HG03066 (cell line): ENCODE measurements at regions not wholly inside any gene's neighbourhood (a gene's known extent, or its start where the extent isn't known, plus 50 kb on each side); places are given as distances from the start of the nearest gene placed in this dataset.

Experiments used
- ATAC-seq: cut with Tn5 transposase; IDR thresholded peaks from one replicate; pipeline ENCODE4 v1.9.1; 2021; ENCODE audit warnings: low read depth; ENCODE audit not compliant: unreplicated experiment

DNA sequence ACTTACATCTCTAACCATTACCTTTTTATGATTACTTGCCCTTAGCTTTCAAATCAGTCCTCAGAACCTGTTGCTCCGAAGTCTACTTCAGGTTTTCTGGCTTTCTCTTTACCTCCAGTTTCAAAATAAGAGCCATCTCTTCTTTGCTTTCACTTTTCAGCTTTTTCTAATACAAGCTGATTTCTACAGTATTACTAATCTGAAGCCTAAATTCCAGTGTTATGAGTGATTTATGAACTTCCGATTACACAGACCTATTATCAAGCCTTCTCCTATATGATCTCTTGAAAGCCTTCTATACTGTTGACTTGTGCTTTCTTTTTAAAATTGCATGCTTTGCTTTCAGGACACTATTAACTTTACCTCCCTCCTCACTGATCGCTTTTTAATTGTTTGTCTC, 1307.8 kb upstream of the CELF2 start:
- no peak for ATAC-seq

DNA sequence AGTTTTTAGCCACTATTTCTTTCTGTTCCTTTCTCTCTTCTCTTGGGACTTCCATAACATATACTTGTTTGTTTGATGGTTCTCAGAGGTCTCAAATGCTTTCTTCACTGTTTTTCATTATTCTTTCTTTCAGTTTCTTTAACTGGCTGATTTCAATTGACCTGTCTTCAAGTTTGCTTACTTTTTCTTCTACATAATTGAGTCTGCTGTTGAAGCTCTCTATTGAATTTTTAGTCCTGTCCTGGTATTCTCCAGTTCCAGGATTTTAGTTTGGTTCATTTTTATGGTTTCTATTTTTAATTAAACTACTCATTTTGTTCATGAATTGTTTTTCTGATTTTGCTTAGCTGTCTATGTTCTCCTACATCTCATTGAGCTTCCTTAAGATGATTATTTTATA, 1305.3 kb upstream of the CELF2 start:
- no peak for ATAC-seq

DNA sequence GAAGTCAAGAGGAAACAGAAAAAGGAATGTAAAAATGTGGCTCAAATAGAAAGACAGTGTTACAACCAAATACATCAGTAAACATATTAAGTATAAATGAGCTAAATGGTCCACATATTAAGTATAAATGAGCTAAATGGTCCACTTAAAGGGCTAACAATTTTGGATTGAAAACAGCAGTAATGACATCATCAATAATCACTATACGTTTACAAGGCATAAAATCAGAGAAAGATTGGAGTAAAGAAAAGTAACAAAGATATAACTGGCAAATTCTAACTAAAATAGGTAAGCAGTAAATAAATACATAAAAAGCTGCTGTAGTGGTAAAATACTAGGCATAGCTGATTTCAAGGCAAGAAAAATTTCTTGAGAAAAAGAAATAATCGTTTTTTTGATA, 1298.4 kb upstream of the CELF2 start:
- no peak for ATAC-seq

DNA sequence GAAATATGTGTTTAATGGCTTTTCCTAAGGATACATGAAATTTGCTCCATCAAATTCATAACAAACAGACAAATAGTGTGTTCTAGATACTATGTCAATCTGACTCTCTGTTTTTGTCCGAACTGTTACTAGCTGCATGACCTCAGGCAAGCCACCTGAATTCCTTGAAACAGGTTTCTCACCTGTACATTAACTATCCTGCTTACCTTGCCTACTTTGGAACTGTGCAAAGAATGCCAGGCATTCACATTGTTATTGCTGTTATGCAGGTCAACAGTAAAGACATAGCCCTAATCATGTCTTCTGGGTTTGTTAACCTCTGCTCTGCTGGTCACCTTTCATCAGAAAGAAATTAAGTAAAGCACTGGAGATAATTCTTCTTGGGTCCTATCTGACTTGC, 1283.9 kb upstream of the CELF2 start:
- no peak for ATAC-seq

DNA sequence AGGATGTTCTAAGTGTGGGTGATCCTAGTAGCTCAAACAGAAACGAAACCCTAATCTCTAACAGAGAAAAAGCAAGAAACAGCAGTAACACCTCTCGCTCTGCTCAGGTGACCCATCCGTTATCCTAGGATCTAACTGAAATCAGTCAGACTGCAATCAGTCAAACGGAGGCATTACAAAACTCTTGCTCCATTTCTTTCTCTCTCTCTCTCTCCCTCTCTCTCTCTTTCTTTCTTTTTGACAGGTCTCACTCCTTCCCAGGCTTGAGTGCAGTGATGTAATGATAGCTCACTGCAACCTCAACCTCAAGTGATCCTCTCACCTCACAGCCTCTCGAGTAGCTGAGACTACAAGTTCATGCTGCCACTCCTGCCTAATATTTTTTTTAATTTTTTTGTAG, 1283.5 kb upstream of the CELF2 start:
- no peak for ATAC-seq

DNA sequence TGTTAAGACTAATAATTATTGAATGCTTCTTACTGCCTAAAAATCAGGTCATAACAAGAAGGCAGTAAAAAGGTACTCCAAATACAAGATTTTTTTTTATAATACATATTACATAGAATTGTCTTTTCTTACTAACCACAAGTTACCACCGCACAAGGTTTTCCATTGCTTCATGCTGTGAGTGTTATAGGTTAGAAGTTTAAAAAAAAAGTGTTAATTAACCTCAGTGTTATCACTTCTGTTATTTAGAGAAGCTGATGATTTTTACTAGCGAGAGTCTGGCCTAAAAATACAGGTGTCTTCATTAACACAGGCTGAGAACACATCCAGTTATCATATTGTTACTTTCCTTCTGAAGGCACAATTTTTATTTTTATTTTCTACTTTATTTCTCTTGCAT, 1281.9 kb upstream of the CELF2 start:
- no peak for ATAC-seq

DNA sequence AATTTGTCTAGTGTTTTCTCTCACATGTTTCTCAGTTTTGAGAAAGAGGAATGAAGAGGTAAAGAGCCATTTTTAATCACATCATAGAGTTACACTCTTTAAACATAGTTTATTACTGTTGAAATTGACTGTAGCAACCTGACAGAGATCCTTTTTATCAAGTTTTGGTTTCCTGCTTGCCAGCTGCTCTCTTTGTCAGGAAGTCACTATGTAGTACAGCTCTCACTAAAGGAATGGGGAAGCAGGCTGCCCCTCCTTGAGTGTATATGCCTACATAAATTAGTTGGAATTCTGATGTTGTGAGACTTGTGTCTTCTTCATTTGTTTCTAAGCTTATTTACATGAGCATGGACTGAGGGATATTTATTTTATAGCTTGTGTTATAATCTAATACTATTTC, 1274.0 kb upstream of the CELF2 start:
- no peak for ATAC-seq

DNA sequence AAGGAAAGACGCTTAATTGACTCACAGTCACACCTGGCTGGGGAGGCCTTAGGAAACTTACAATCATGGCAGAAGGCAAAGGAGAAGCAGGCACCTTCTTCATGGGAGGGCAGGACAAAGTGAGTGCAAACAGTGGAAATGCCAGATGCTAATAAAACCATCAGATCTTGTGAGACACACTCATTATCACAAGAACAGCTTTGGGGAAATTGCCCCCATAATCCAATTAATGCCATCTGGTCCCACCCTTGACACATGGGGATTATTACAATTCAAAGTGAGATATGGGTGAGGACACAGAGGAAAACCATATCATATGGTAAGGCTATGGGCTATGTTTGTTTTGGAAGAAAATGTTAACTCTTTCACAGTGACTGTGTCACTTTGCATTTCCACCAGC, 1272.5 kb upstream of the CELF2 start:
- no peak for ATAC-seq

DNA sequence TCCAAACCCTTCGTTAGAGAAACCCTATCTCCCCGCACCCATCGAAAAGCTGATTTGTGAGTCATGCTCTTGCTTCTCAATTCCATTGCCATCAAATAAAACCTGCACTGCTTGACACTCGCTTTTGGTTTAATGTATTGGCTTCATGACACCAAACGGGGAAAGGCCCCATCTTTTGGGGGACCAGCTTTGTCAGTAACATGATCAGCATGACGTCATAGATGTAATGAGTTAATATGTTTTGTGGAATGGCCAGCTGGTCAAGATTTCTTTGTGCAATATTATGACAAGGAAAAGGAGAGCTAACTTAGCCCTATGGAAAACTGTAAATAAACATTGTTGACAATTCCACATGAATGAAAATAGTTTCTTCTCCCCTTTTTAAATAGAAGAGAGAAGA, 1260.5 kb upstream of the CELF2 start:
- ATAC-seq, result no peak

DNA sequence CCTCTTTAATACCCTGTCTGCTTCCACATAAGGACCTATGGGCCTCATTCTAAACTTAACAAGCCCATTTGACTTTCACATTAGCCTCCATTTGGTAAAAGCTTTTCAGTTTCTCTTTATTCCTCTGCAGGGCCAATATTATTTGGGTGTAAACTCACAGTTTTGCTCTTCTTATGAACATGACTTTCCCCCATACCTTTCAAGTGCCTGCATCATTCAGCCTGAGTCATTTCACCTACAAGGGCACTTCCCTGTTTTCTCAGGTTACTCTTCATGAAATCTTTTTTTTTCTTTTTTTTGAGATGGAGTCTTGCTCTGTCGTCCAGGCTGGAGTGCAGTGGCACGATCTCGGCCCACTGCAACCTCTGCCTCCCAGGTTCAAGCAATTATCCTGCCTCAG, 1258.1 kb upstream of the CELF2 start:
- no peak for ATAC-seq

DNA sequence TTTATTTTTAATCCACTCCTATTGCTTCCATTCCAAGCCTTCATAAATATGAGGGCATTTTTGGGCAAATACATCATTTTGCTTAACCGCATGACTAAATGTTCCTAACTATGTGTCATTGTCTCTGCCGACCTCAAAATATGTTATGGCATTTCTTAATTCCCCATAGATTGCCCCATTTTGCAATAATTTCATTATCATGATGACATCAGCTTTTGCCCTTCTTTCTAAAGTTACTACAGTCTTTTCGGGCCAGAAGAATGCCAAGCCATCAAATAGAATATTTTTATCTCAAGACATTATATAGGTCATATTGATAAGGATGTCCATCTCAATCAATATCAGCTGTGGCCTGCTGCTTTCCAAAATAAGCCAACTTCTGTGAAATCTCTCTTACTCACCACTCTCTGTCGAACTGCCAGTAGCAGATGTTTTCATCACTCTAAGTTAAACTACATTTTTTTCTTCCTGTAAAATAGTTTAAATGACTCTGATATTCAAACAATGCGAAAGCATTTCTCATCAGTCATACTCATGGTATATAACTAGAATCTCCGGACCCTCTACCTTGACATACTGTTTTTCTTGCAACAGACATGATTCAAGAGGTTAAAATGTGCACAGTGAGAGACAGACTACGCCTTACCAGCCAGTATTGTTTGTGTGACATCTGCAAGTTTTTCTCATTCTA, 1254.6 kb upstream of the CELF2 start:
- ATAC-seq, result no peak

DNA sequence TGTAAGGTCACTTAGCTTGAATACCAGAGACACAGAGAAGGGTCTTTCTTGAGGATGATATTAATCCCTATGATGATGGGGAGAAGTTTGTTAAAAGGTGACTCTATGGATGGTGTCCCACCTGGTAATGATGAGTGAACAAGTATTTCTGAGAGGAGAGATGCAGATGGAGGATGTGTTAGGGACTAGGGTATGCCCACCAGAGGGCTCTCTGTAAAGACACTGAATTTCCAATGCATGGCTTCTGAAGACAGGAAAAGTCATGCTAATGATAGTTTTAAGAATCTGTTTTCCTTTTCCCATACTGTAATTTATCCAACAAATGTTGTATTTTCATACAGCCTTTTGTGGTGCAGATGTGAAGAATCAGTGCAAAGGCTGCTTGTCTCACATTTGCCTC, 1250.9 kb upstream of the CELF2 start:
- no peak for ATAC-seq

DNA sequence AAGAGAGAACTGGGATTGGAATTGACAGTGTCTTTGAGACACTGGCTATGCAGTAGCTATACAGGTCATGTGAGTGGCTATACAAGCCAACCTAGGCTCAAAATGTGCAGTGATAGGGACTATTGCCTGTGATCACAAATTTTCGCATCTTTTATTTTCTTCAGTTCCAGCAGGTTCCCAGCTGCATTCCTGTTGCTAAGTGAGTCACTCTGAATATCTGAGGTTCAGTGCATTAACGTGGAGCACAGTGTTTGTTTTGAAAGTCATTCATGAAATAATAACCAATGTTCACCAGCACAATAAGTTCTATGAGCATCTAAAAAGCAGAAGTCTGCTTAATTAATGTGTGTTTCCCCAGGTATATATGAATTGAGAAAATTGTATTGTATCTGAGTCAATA, 1236.0 kb upstream of the CELF2 start:
- no peak for ATAC-seq

DNA sequence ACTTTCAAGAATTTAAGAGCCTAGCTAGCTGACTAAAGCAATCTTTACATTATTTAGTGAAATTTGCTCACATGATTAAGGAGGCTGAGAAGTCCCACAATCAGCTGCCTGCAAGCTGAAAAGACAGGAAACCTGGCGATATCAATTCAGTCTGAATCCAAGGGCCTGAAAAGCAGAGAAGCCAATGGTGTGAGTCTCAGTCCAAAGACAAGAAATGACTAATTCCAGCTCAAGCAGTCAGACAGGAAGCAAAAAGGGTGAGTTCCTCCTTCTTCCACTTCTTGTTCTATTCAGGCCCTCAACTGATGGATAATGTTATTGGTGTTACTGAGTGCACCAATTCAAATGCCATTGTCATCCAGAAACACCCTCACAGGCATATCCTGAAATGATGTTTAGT, 1231.6 kb upstream of the CELF2 start:
- ATAC-seq, result no peak

DNA sequence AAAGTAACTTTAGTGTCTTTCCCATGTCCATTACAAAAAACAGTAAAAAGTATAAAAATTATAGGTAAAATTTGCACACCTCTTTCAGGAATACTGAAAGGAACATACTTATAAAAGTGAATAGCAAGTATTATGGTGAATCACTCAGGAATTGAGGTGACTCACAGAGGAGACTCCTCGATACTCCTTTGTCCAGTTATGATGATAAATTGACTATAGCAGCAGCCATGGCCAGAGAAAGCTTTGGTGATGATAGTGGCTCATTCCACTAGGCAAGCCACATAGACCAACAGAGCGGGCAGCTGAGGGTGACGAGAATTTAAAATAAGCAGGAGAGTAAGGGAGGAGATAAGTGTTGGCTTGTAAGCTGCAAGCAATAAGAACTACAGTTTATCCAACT, 1231.1 kb upstream of the CELF2 start:
- no peak for ATAC-seq

DNA sequence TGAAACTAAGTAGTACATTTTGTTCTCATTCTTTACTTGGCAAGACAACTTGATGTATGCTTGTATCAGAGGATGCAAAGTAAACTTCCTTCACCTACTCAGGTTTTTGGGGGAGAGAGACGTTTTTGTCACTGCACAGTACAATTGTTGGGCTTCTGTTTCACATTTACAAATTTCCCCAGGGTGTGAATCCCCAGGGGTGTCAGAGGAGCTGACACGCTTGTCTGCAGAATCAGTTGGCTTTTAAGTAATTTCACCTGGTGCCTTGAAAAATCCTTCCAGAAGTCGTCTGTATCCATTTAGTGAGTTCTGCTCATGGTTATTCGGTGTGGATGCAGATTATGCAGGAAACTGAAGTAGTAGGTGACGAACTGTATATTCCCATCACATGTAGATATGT, 1227.7 kb upstream of the CELF2 start:
- no peak for ATAC-seq

DNA sequence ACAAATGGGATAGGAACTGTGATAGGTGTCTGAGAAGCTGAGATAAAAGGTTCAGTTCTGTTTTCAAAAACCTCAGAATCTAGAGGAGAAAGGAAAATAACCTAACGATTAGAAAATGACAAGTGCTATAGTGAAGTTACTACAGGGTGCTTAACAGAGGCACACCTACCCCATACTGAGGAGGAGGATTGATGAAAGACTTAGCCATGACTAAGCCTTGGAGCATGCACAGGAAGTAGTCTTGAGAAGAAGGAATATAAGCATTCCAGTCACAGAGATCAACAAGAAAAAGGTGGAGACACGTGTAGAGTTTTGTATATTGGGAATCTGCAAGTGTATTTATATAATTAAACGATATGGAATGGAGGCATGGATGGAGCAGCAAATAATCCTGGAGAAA, 1225.5 kb upstream of the CELF2 start:
- ATAC-seq, result no peak

DNA sequence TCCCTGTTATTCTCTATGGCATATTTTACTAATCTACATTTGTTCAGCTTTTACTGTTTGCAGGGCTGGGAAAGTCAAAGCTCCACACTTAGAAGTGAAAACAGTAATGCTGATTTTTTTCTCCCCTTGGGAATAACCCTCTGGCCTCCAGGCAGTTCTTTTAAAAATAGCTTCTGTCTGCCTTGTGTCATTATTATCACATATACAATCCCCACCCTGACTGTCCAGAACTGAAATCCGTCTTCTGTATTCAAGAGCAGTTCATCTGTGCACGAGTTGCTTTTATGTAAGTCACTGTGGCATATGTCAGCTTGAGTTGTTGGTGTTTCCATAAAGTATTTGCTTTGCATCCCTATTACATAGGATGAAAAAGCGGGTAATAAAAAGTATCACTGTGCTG, 1221.1 kb upstream of the CELF2 start:
- ATAC-seq, result no peak

DNA sequence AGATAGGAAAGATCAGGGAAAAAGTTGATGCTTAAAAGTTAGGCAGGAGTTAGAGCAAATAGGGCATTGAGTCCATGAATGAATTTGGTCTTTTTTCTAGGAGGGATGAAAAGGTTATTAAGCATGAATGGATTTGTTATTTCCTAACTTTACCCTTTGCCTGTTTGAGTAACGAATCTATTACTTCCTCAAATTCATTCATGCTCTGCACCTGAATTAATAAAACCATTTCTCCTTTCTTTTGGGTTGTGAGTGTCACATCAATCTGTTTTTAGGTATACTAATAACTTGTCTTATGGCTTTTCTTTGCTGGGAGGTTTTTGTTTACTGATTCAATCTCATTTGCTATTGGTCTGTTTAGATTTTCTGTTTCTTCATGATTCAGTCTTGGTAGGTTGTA, 1217.7 kb upstream of the CELF2 start:
- no peak for ATAC-seq

DNA sequence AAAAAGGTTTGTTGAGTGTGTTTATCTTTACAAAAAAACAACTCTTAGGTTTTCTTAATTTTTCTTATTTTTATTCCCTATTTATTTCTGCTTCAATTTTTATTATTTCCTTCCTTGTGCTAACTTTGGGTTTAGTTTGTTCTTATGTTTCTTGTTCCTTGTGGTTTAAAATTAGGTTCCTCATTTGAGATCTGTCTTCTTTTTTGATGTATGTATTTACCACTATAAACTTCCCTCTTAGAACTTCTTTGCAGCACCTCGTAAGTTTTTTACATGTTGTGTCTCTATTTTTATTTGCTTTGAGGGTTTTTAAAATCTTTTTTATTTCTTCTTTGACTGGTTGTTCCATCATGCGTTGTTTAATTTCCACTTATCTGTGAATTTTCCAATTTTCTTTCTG, 1217.1 kb upstream of the CELF2 start:
- no peak for ATAC-seq

DNA sequence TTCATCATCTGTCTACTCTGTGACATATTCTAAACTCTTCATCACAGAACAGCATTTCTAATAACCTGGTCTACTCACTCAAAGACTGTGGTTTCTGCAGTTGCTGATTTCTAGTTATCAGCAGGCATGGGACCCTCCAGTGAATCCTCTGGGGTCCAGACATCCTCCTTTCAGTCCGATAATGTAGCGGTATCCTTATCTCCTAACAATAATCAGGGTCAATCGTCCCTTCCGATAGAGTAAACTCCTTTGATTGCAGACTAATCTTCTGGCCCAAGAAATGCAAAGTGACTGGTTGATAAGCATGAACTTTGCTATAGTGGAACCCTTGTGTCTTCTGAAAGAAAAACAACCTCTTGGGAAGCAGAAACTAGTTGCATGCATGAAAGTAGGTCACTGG, 1209.8 kb upstream of the CELF2 start:
- ATAC-seq, result no peak

DNA sequence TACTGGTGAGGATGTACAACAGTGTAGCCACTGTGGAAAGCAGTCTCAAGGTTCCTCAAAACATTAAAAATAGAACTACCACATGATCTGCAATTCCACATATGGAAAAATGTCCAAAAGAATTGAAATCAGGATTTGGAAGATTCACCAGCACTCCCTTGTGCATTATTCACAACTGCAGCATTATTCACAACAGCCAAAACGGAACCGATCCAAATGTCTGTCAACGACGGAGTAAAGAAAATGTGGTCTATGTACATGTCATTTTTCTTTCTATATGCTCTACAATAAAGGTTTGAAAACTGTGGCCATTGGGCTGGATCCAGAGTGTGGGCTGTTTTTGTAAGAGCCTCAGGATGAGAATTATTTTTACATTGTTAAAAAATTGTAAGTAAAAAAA, 1206.1 kb upstream of the CELF2 start:
- no peak for ATAC-seq

DNA sequence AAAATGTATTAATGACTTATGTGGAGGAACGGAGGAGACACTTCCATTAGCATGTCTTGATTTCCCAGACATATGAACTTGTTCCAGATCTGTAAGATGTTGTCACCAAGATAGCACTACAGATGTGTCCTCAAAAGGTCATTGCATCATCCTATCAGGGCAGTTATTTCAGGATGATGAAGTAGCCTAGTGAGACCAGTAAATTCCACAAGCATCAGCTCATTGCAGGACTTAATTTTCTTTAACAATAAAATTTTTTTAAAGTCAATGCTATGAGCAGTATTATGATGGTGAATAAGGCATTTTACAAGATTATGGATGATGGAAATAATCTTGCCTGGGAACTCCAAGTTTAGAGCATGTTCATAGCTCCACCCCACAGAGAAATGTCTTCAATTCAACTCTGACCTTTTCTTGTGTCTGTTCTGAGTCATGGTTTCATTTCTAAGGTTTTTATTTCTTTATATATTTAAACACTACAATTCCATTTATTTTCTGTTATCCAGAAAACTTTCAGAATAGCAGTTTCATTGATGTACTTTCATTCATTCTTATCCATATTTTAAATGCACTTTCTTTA, 1203.3 kb upstream of the CELF2 start:
- no peak for ATAC-seq
